GM23338 (cell line): ENCODE measurements at regions not wholly inside any gene's neighbourhood (a gene's known extent, or its start where the extent isn't known, plus 50 kb on each side); places are given as distances from the start of the nearest gene placed in this dataset.

Experiments used
- ATAC-seq: fragments of 200-7000 bp; cut with Tn5 transposase; 3 replicates; pipeline ENCODE4 v1.9.1; 2020
- DNase-seq: peaks from one replicate; pipeline ENCODE4 v3.0.0-alpha.2; 2015; ENCODE audit warnings: low spot score
- H2AFZ ChIP-seq: fragments of 200-600 bp; sonication (generic); 2 replicates; pipeline ENCODE4 v1.8.0; 2016; ENCODE audit warnings: antibody characterized with exemption, mild to moderate bottlenecking, moderate library complexity
- H3F3A ChIP-seq: fragments of 200-600 bp; sonication (generic); replicated peaks from 2 replicates; pipeline ENCODE4 v1.8.0; 2017; ENCODE audit warnings: antibody characterized with exemption, mixed run types, low read depth
- H3K27ac ChIP-seq: fragments of 200-600 bp; sonication (generic); 2 replicates; pipeline ENCODE4 v1.6.1; 2016; ENCODE audit warnings: low read depth
- H3K27me3 ChIP-seq: fragments of 200-600 bp; sonication (generic); 2 replicates; pipeline ENCODE4 v1.8.0; 2016; ENCODE audit warnings: mild to moderate bottlenecking, mixed run types, moderate library complexity; ENCODE audit not compliant: insufficient read depth
- H3K36me3 ChIP-seq: fragments of 200-600 bp; sonication (generic); 2 replicates; pipeline ENCODE4 v1.8.0; 2016; ENCODE audit warnings: mild to moderate bottlenecking; ENCODE audit not compliant: insufficient read depth
- H3K4me1 ChIP-seq: fragments of 200-600 bp; sonication (generic); 2 replicates; pipeline ENCODE4 v1.8.0; 2016; ENCODE audit warnings: mild to moderate bottlenecking, moderate library complexity; ENCODE audit not compliant: insufficient read depth
- H3K4me2 ChIP-seq: fragments of 200-600 bp; sonication (generic); 2 replicates; pipeline ENCODE4 v1.7.1; 2017; ENCODE audit warnings: mixed run types
- H3K4me3 ChIP-seq: fragments of 200-600 bp; sonication (generic); 2 replicates; pipeline ENCODE4 v1.6.1; 2016; ENCODE audit warnings: mixed run types
- H3K79me2 ChIP-seq: fragments of 200-600 bp; sonication (generic); replicated peaks from 2 replicates; pipeline ENCODE4 v1.8.0; 2017; ENCODE audit warnings: mild to moderate bottlenecking; ENCODE audit not compliant: insufficient read depth
- H3K9me2 ChIP-seq: fragments of 200-600 bp; sonication (generic); 2 replicates; pipeline ENCODE4 v1.8.0; 2017; ENCODE audit not compliant: insufficient read depth
- H4K20me1 ChIP-seq: fragments of 200-600 bp; sonication (generic); replicated peaks from 2 replicates; pipeline ENCODE4 v1.8.0; 2017; ENCODE audit warnings: mild to moderate bottlenecking; ENCODE audit not compliant: insufficient read depth
- H3K27ac Mint-ChIP-seq: 2 replicates; pipeline ENCODE4 v1.8.0; 2020; ENCODE audit warnings: inconsistent platforms, mild to moderate bottlenecking, moderate library complexity, mixed read lengths
- H3K27me3 Mint-ChIP-seq: 3 replicates; pipeline ENCODE4 v1.8.0; 2022; ENCODE audit warnings: low read depth, mild to moderate bottlenecking, moderate library complexity, mixed read lengths, inconsistent platforms; ENCODE audit not compliant: insufficient read depth, poor library complexity
- H3K36me3 Mint-ChIP-seq: 3 replicates; pipeline ENCODE4 v1.8.0; 2021; ENCODE audit warnings: low read depth, mild to moderate bottlenecking, inconsistent platforms, moderate library complexity, mixed read lengths
- H3K4me1 Mint-ChIP-seq: 3 replicates; pipeline ENCODE4 v1.8.0; 2020; ENCODE audit warnings: mild to moderate bottlenecking, inconsistent platforms, mixed read lengths
- H3K4me3 Mint-ChIP-seq: 3 replicates; pipeline ENCODE4 v1.8.0; 2021; ENCODE audit warnings: moderate library complexity, mild to moderate bottlenecking, inconsistent platforms, mixed read lengths
- H3K9me3 Mint-ChIP-seq: 3 replicates; pipeline ENCODE4 v1.8.0; 2020; ENCODE audit warnings: moderate library complexity, mild to moderate bottlenecking, inconsistent platforms, mixed read lengths
- CREB1 ChIP-seq: fragments of 250-450 bp; sonication (Bioruptor Pico); IDR thresholded peaks from 2 replicates; pipeline ENCODE4 v1.5.0; 2020; ENCODE audit warnings: low read depth, mild to moderate bottlenecking, moderate library complexity
- REST ChIP-seq: IDR thresholded peaks from one replicate; pipeline ENCODE4 v1.6.1; 2018; ENCODE audit warnings: antibody characterized with exemption; ENCODE audit not compliant: unreplicated experiment
- ZNF114 ChIP-seq: fragments of 250-450 bp; sonication (Bioruptor Pico); IDR thresholded peaks from 2 replicates; pipeline ENCODE4 v1.5.0; 2020; ENCODE audit warnings: mild to moderate bottlenecking, moderate library complexity
- TF ChIP-seq, protein P1 (sequence below), 2 experiments: fragments of 200-600 bp in 1 of 2; sonication (generic) in 1 of 2; conservative IDR thresholded peaks; 2 replicates each; pipeline versions ENCODE4 v1.5.1 to v1.6.1; 2016 to 2017; ENCODE audit warnings: antibody characterized with exemption in 2 of 2, low read depth in 2 of 2, mild to moderate bottlenecking in 2 of 2, moderate library complexity in 1 of 2

GRCh38 chrX:22399437-22400192, 126.9 kb downstream of the CBLL2 start:
- Mint-ChIP-seq H3K9me3 (no peaks in the 10 kb centered on the region), H3K27ac (no peak overlapping the region), H3K36me3 (no peaks in the 10 kb centered on the region), H3K4me3 (no peak overlapping the region), H3K27me3 (no peaks in the 10 kb centered on the region), H3K4me1 (no peaks in the 10 kb centered on the region)
- no peak overlapping the region for H3K4me3 ChIP-seq
- H2AFZ ChIP-seq: no peak overlapping the region
- H3K27ac ChIP-seq: no peak overlapping the region
- TF ChIP-seq, protein P1, sequence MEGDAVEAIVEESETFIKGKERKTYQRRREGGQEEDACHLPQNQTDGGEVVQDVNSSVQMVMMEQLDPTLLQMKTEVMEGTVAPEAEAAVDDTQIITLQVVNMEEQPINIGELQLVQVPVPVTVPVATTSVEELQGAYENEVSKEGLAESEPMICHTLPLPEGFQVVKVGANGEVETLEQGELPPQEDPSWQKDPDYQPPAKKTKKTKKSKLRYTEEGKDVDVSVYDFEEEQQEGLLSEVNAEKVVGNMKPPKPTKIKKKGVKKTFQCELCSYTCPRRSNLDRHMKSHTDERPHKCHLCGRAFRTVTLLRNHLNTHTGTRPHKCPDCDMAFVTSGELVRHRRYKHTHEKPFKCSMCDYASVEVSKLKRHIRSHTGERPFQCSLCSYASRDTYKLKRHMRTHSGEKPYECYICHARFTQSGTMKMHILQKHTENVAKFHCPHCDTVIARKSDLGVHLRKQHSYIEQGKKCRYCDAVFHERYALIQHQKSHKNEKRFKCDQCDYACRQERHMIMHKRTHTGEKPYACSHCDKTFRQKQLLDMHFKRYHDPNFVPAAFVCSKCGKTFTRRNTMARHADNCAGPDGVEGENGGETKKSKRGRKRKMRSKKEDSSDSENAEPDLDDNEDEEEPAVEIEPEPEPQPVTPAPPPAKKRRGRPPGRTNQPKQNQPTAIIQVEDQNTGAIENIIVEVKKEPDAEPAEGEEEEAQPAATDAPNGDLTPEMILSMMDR (conservative IDR thresholded peaks at IDR 0.05; ENCODE audit: low read depth in 2 of 2): no peak
- no peak for TF ChIP-seq ZNF114 (CRISPR knock-in tag)
- no peaks in the 10 kb centered on the region for H3K79me2 ChIP-seq
- H3K9me2 ChIP-seq: no peaks in the 10 kb centered on the region
- no peak overlapping the region for H3K4me2 ChIP-seq
- ATAC-seq (no peak), DNase-seq (no peak)
- H3F3A ChIP-seq: no peaks in the 10 kb centered on the region
- no peaks in the 10 kb centered on the region for H4K20me1 ChIP-seq
- no peaks in the 10 kb centered on the region for H3K4me1 ChIP-seq
- no peaks in the 10 kb centered on the region for H3K36me3 ChIP-seq
- H3K27me3 ChIP-seq: no peaks in the 10 kb centered on the region

DNA sequence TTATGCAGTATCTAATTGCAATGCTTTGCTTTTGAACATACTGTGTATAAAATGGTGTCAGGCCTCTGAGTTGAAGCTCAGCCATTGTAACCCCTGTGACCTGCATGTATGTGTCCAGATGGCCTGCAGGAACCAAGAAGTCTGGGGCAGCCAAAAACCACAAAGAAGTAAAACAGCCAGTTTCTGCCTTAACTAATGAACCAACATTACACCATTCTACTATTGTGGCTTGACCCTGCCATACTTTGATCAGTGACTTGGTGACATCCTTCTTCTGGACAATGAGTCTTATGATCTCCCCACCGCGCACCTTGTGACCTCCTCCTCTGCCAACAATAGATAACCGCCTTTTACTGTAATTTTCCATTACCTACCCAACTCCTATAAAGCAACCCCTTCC, 131.6 kb downstream of the CBLL2 start:
- no peaks in the 10 kb centered on the region for H3K4me1 Mint-ChIP-seq
- no peaks in the 10 kb centered on the region for H3K9me3 Mint-ChIP-seq
- Histone ChIP-seq H3K4me1 (no peaks in the 10 kb centered on the region), H3K4me3 (no peak overlapping the region), H3K27ac (no peak overlapping the region), H3K36me3 (no peaks in the 10 kb centered on the region), H3K79me2 (no peaks in the 10 kb centered on the region), H3F3A (no peaks in the 10 kb centered on the region), H4K20me1 (no peaks in the 10 kb centered on the region), H3K27me3 (no peaks in the 10 kb centered on the region), H3K9me2 (no peaks in the 10 kb centered on the region), H3K4me2 (no peak overlapping the region), H2AFZ (no peak overlapping the region)
- TF ChIP-seq REST (no peak), CREB1 (no peak)
- no peak for DNase-seq
- no peaks in the 10 kb centered on the region for H3K36me3 Mint-ChIP-seq
- ATAC-seq: no peak
- H3K27ac Mint-ChIP-seq: no peak overlapping the region
- no peak overlapping the region for H3K4me3 Mint-ChIP-seq
- H3K27me3 Mint-ChIP-seq: no peaks in the 10 kb centered on the region
